ENCODE measurements at regions not wholly inside any gene's neighbourhood (a gene's known extent, or its start where the extent isn't known, plus 50 kb on each side); places are given as distances from the start of the nearest gene placed in this dataset.

- Histone ChIP-seq H3K27me3 (ENCODE audit: control insufficient read depth in 4 of 4, insufficient read depth in 4 of 4, low read length in 3 of 4) (no peaks in the 10 kb centered on the region), H3K9ac (ENCODE audit: low read depth in 1 of 2, low read length in 2 of 2) (no peak overlapping the region), H3K36me3 (ENCODE audit: control insufficient read depth in 4 of 4, insufficient read depth in 3 of 4, low read depth in 1 of 4, low read length in 3 of 4) (no peaks in the 10 kb centered on the region), H3K9me3 (ENCODE audit: control insufficient read depth in 4 of 4, low read length in 3 of 4) (no peaks in the 10 kb centered on the region), H3K27ac (ENCODE audit: low read depth in 1 of 2, low read length in 2 of 2) (no peak overlapping the region), H3K4me1 (ENCODE audit: control insufficient read depth in 4 of 4, insufficient read depth in 4 of 4, low read length in 3 of 4) (no peaks in the 10 kb centered on the region), H3K4me3 (ENCODE audit: low read depth in 1 of 3, low read length in 3 of 3) (no peak overlapping the region)
- TF ChIP-seq HNF4A (conservative IDR thresholded peaks at IDR 0.05) (no peak), EGR1 (IDR thresholded peaks at IDR 0.05; ENCODE audit: low read depth in 2 of 2) (no peak), HNF4G (IDR thresholded peaks at IDR 0.05) (no peak), JUND (IDR thresholded peaks at IDR 0.05) (no peak), FOXA2 (IDR thresholded peaks at IDR 0.05) (no peak), YY1 (IDR thresholded peaks at IDR 0.05) (no peak), NR2F2 (IDR thresholded peaks at IDR 0.05) (no peak), RAD21 (IDR thresholded peaks at IDR 0.05) (no peak), MAX (IDR thresholded peaks at IDR 0.05) (no peak)
- TF ChIP-seq, protein P1, sequence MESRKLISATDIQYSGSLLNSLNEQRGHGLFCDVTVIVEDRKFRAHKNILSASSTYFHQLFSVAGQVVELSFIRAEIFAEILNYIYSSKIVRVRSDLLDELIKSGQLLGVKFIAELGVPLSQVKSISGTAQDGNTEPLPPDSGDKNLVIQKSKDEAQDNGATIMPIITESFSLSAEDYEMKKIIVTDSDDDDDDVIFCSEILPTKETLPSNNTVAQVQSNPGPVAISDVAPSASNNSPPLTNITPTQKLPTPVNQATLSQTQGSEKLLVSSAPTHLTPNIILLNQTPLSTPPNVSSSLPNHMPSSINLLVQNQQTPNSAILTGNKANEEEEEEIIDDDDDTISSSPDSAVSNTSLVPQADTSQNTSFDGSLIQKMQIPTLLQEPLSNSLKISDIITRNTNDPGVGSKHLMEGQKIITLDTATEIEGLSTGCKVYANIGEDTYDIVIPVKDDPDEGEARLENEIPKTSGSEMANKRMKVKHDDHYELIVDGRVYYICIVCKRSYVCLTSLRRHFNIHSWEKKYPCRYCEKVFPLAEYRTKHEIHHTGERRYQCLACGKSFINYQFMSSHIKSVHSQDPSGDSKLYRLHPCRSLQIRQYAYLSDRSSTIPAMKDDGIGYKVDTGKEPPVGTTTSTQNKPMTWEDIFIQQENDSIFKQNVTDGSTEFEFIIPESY (IDR thresholded peaks at IDR 0.05): no peak
- TF ChIP-seq, protein P2, sequence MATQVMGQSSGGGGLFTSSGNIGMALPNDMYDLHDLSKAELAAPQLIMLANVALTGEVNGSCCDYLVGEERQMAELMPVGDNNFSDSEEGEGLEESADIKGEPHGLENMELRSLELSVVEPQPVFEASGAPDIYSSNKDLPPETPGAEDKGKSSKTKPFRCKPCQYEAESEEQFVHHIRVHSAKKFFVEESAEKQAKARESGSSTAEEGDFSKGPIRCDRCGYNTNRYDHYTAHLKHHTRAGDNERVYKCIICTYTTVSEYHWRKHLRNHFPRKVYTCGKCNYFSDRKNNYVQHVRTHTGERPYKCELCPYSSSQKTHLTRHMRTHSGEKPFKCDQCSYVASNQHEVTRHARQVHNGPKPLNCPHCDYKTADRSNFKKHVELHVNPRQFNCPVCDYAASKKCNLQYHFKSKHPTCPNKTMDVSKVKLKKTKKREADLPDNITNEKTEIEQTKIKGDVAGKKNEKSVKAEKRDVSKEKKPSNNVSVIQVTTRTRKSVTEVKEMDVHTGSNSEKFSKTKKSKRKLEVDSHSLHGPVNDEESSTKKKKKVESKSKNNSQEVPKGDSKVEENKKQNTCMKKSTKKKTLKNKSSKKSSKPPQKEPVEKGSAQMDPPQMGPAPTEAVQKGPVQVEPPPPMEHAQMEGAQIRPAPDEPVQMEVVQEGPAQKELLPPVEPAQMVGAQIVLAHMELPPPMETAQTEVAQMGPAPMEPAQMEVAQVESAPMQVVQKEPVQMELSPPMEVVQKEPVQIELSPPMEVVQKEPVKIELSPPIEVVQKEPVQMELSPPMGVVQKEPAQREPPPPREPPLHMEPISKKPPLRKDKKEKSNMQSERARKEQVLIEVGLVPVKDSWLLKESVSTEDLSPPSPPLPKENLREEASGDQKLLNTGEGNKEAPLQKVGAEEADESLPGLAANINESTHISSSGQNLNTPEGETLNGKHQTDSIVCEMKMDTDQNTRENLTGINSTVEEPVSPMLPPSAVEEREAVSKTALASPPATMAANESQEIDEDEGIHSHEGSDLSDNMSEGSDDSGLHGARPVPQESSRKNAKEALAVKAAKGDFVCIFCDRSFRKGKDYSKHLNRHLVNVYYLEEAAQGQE (IDR thresholded peaks at IDR 0.05): no peak
- DNase-seq (ENCODE audit: low spot score): no peak
Observed at GRCh38 chr5:66407765-66408164, 188.4 kb upstream of the MAST4 start.

GRCh38 chr5:66408576-66408975 lies 187.6 kb upstream of the MAST4 start:
- no peak overlapping the region for H3K9ac ChIP-seq (ENCODE audit: low read depth in 1 of 2, low read length in 2 of 2)
- no peak for DNase-seq (ENCODE audit: low spot score)
- WGBS: 89% methylated on average over 5 of the region's 5 CpGs

More at GRCh38 chr5:66408576-66408975, 187.6 kb upstream of the MAST4 start:
- Histone ChIP-seq H3K4me3 (ENCODE audit: low read depth in 1 of 3, low read length in 3 of 3) (no peak overlapping the region), H3K27me3 (ENCODE audit: control insufficient read depth in 4 of 4, insufficient read depth in 4 of 4, low read length in 3 of 4) (no peaks in the 10 kb centered on the region), H3K36me3 (ENCODE audit: control insufficient read depth in 4 of 4, insufficient read depth in 3 of 4, low read depth in 1 of 4, low read length in 3 of 4) (no peaks in the 10 kb centered on the region), H3K4me1 (ENCODE audit: control insufficient read depth in 4 of 4, insufficient read depth in 4 of 4, low read length in 3 of 4) (no peaks in the 10 kb centered on the region), H3K9me3 (ENCODE audit: control insufficient read depth in 4 of 4, low read length in 3 of 4) (no peaks in the 10 kb centered on the region), H3K27ac (ENCODE audit: low read depth in 1 of 2, low read length in 2 of 2) (no peak overlapping the region)
- TF ChIP-seq, protein P2 (IDR thresholded peaks at IDR 0.05): no peak
- TF ChIP-seq HNF4G (IDR thresholded peaks at IDR 0.05) (no peak), RXRA (IDR thresholded peaks at IDR 0.05) (no peak), YY1 (IDR thresholded peaks at IDR 0.05) (no peak), NR2F2 (IDR thresholded peaks at IDR 0.05) (no peak), MAX (IDR thresholded peaks at IDR 0.05) (no peak), RAD21 (IDR thresholded peaks at IDR 0.05) (no peak), JUND (IDR thresholded peaks at IDR 0.05) (no peak), FOXA1 (IDR thresholded peaks at IDR 0.05) (no peak), FOXA2 (IDR thresholded peaks at IDR 0.05) (no peak), EGR1 (IDR thresholded peaks at IDR 0.05; ENCODE audit: low read depth in 2 of 2) (no peak)
- TF ChIP-seq, protein P3, sequence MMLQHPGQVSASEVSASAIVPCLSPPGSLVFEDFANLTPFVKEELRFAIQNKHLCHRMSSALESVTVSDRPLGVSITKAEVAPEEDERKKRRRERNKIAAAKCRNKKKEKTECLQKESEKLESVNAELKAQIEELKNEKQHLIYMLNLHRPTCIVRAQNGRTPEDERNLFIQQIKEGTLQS (IDR thresholded peaks at IDR 0.05): no peak

Measured in liver (tissue), 7 donors.